Stimulated activated CD8-positive, alpha-beta memory T cell treated with anti-CD3 and anti-CD28 coated beads, Interleukin-4, amount 100 ng/mL, for 24 hours (primary cell): ENCODE measurements at regions not wholly inside any gene's neighbourhood (a gene's known extent, or its start where the extent isn't known, plus 50 kb on each side); places are given as distances from the start of the nearest gene placed in this dataset.
"Not testable (repeated sequence)": the region's sequence is repeated elsewhere in the genome, so short reads cannot be mapped to it uniquely, and the experiment has no call there.

Experiments
- DNase-seq: peaks from one replicate; pipeline ENCODE4 v3.0.0-alpha.2; 2020; ENCODE audit warnings: low read depth

DNA sequence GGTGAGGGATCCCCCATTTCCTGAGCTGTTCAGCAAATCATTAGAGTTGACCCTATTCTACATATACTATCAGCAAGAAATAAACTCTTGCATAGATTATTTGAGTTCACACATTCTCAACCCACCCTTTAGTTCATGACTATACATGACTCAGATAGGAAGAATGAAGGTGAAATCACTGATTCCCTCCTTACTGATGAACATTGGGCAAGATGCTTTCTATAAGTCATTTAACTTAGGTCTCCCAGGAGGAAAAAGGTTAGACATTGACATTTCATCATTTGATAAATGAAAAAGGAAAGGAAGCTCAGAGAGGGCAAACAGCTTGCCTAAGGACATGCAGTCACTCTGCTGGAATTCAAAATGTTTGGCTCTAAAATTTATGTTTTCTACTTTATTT, 408.0 kb downstream of the TMEM182 start:
- DNase-seq, result no peak

- DNase-seq, result no peak
Measured at GRCh38 chr2:103172821-103173220, 411.0 kb downstream of the TMEM182 start.

- no peak for DNase-seq
Measured at GRCh38 chr2:103174711-103175110, 412.9 kb downstream of the TMEM182 start.

GRCh38 chr2:103176294-103176915, 414.6 kb downstream of the TMEM182 start:
- no peak for DNase-seq

DNA sequence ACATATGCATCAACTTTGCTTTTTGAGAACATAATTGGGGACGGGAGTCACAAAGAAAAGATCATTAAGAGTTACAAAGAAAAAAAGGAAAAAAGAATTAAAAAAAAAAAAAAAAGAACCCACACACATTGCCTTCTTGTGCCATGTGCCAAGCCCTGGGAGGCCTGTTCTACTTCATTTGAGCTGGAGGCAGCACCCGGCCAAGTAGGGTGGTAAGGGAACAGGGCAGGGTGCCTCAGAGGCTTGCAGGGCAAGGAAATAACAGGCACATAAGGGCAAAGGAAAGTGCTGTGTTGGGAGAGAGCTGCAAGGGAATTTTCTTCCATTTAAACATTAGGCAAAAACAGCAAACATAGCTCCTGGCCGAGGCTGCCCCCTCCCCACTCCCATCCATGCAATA, 418.0 kb downstream of the TMEM182 start:
- no peak for DNase-seq

- no peak for DNase-seq
Measured at GRCh38 chr2:103183061-103183460, 421.2 kb downstream of the TMEM182 start.

DNA sequence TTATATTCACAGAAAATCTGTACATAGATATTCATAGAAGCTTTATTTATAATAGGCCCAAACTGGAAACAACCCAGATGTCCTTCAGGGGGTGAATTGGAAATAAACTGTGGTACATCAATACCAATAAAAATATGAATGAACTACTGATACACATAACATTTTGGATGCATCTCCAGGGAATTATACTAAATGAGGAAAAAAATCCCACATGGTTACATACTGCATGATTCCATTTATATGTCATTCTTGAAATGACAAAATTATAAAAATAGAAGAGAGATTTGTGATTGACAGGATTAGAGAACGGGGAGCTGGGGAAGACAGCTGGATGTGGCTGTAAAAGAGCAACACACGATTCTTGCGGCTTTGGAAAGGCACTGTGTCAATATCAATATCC, 435.0 kb downstream of the TMEM182 start:
- DNase-seq, result no peak

GRCh38 chr2:103200774-103201173, 438.9 kb downstream of the TMEM182 start:
- not testable (repeated sequence) for DNase-seq

DNA sequence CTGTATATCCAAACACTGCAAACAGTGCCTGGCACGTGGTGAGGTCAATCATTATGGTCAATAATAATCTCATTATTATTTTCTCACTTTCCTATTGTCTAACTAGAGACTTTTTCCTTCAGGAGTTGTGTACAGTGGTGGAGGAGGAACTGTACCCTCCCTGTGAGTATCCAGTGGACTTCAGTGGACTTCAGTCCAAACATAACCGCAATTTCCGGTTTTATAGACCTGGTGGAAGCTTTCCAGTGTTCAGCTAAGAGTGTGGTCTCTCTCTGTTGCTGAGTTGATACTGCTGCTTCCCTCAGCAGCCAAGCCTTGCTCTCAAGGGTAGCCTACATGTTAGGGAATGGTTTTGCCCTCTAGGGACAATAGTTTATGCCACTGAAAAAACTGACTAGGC, 447.1 kb downstream of the TMEM182 start:
- no peak for DNase-seq

- DNase-seq, result no peak
Measured at GRCh38 chr2:103213028-103213542, 451.3 kb downstream of the TMEM182 start.

- DNase-seq, result no peak
Measured at GRCh38 chr2:103218516-103218915, 456.7 kb downstream of the TMEM182 start.

DNA sequence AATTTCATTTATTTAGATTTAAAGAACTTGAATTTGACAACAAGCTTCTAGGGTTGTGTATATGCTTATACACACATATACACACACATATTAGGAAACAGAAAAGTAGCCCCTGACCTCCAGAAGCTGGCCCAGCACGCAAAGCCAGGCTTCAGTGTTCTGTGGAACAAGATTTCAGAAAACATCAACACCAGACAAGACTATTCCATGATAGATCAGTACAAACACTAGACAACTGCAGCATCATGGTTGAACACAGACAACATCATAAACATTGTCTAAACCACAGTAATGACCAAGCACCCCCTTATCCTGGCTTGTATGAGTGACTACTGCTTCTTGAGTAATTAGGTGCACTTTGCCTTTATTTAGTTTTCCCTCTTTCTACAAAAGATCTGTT, 457.6 kb downstream of the TMEM182 start:
- DNase-seq, result no peak

DNA sequence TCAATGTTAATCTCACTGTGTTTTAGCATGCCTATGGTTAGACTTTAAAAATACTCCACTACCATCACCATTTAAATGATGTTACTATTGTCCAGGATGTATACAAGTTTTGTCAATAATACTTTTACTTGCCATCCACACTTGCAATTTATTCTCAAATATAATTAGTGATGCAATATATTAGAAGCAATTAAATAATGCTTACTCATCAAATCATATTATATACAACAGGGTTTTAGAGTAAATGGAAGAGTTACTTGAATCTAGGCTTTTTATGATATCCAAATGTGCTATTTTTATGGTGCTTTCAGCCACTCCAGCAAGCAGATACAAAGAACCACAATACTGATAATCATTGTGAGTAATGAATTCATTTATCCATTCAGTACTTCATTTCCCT, 461.1 kb downstream of the TMEM182 start:
- no peak for DNase-seq

- no peak for DNase-seq
Measured at GRCh38 chr2:103230796-103231195, 469.0 kb downstream of the TMEM182 start.

- no peak for DNase-seq
Measured at GRCh38 chr2:103232865-103233264, 471.0 kb downstream of the TMEM182 start.

DNA sequence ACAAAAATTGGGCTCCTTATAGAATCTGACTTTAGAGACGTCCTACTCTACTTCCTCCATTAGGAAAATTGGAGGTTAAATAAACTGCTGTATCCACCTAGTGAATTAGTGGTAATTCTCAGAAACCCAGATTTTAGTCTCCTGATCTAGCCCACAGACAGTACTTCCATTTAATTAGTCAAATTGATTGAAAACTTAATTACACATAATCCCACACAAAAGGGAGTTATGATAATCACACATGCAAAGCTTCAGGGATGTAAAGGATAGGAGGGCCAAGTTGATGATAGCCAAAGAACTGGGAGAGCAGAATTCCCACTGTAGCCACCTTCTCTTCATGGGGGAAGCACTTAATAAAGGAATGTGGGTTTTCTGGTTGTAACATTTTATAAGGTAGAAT, 471.9 kb downstream of the TMEM182 start:
- no peak for DNase-seq

DNA sequence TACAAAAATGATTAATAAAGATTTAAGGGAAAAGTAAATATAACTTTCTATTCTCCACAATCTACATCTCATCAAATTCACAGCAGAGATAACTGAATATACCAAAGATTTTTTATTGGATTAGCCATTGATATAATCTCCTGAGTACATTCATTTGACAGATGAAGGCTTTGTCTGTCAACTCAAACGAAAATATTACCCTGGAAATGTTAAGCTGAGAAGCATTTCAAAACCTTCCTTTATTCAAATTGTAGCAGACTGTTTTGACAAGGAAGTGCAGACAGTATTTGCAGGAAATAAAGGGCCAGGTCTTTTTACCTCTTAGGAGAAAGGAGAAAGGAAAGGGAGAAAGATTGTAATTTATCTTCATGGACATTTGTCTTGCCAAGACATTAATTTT, 473.5 kb downstream of the TMEM182 start:
- no peak for DNase-seq

DNA sequence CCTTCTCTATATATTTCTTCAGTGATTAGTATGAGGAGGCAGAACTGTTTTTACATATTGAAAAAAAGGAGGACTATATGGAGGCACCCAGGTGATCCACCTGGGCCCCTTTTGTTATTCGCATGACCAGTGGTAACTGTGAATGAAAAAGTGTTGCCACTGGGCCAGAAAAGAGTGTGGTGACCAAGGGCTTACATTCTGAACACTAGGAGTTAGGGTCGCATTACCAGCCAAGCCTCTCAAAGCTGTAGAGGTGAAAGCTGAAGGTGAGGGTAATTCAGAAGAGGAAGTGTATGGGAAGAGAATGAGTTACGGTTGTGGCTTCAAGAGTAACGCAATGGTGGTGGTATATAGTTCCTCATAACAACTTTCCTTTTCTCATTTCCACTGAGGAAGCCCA, 487.6 kb downstream of the TMEM182 start:
- no peak for DNase-seq

DNA sequence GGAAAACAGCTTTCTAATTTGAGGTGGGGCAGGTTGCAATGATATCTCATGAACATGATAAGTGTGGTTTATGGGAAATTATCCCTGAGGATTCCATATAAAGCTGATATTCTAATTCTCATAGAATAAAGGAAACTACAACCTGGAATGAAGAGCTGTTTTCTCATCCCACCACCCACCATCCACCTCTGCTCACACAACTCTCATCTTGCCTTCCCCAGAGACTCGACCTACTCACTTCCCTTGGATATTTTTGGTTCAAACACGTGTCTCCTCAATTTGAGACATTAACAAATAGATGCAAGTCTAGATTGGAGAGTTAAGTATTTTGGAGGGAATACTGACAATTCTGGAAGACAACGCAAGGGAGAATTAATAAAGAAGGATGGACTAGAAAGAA, 490.9 kb downstream of the TMEM182 start:
- no peak for DNase-seq

GRCh38 chr2:103254611-103255010, 492.8 kb downstream of the TMEM182 start:
- no peak for DNase-seq

GRCh38 chr2:103264058-103264768, 502.4 kb downstream of the TMEM182 start:
- no peak for DNase-seq

- no peak for DNase-seq
Measured at GRCh38 chr2:103265521-103265920, 503.7 kb downstream of the TMEM182 start.

- no peak for DNase-seq
Measured at GRCh38 chr2:103268841-103269498, 507.1 kb downstream of the TMEM182 start.
